NCI-H2227 (cell line): ENCODE measurements at regions not wholly inside any gene's neighbourhood (a gene's known extent, or its start where the extent isn't known, plus 50 kb on each side); places are given as distances from the start of the nearest gene placed in this dataset.
"Not testable (repeated sequence)": the region's sequence is repeated elsewhere in the genome, so short reads cannot be mapped to it uniquely, and the experiment has no call there.

Experiments used
- DNase-seq: peaks from one replicate; lab custom pipeline; 2025; ENCODE audit not compliant: unreplicated experiment; lab: John Stamatoyannopoulos, UW

DNA sequence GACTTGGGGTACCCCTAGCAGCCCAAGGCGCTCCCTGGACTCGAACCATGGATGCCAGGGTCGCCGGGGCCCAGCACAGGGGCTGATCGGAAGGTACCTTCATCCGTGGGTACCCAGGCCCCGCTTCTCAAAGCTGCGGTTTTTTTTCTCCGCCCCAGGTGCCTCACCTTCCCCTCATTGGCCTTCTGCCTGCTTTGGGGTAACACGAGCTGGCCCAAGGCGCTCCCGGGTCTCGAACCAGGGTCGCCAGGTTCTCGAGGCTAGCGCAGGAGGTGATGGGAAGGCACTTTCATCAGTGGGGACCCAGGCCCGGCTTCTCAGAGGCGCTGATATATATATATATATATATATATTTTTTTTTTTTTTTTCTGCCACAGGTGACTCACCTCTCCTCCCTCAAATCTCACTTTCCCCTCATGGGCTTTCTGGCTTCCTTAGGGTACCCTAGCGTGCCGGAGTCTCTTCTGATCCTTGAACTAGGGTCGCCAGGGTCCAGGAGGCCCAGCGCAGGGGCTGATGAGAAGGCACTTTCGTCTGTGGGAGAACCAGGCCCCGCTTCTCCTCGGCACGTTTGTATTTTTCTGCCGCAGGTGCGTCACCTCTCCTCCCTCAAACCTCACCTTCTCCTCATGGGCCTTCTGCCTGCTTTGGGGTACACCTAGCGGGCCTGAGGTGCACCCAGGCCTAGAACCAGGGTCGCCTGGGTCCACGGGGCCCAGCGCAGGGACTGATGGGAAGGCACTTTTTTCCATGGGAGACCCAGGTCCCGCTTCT lies 1480.0 kb upstream of the TPTE start:
- DNase-seq = not testable (repeated sequence)

DNA sequence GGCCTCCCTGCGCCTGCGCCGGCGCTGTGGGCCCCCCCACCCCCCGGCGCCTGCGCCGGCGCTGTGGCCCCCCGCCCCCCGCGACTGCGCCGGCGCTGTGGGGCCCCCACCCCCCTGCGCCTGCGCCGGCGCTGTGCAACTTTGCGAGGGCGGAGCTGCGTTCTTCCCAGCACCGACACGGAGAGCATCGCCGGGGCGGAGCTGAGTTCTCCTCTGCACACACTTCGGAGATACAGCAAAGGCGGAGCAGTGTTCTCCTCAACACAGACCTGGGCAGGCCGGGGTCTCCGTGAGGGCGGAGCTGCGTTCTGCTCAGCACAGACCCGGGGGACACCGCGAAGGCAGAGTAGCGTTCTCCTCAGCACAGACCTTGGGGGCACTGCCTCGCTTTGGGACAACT lies 1478.3 kb upstream of the TPTE start:
- DNase-seq = not testable (repeated sequence)

DNA sequence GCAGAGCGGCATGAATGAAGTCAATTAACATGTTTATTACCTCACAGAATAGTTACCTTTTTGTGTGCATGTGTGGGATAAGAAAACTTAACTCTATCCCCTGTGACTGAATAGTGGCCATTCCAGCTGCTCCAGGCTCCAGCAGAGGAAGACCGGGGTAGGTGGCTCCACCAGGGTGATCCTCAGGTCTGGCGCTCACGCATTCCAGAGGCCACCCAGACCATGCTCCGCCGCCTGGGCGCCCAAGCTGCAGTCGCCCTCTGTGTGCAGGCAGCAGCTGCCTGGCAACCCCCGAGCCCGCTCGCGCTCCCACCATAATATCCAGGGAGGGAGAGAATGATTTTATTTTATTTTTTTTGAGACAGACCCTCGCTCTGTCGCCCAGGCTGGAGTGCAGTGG lies 1474.5 kb upstream of the TPTE start:
- DNase-seq = not testable (repeated sequence)

DNA sequence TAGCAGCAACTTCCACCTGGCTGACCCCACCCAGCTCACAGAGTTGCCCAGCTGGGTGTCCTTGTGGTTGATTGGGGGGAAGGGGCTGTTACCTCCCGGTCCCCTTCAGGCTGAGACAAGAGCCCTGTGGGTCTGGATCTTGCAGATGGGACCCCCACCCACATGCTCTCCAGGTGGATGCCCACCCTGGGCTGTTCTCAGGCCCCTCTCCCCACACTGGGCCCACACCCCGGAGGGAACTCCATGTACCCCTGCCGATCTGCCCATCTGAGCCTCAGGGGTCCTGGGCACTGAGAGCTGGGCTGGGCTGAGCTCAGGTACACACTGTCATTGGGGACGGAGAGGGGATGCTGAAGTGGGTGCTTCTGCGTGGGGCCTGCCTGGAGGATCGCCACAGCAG lies 1453.9 kb upstream of the TPTE start:
- DNase-seq = not testable (repeated sequence)

DNA sequence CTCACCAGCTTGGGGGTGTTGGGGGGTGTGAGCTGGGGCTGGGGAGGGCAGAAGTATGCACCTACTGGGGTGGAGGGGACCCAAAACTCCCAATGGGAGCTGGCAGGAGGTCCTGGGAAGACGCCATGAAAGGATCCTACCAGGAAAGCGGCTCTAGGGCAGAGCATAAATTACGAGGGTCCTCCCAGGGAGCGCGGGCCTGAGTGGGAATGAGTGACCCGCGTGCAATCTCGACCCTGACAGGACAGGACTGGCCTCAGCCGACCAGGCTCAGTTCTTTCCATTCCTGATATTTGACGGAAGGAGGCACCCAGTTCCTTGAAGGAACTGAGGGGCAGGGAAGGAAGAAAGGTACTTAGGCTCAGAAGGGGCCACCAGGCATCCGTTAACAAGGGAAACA lies 1452.8 kb upstream of the TPTE start:
- not testable (repeated sequence) for DNase-seq

DNA sequence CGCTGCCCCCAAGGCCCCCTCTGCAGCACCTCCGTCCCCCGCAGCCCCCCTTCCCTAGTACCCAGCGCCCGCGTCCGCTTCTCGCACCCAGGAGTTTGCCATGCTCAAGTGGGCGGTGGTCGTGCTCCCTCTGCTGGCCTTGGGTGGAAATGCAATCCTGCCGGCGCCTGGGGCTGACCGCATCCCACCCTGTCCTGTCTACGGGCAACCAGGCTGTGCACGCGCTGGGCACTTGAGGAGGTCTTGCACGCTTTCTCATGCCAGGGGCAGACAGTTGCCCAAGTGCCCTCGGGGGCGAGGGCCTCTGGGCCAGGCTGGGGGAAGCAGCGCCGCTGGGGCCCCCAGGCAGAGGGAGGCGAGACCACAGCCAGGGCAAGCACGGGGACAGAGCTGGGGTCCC lies 1450.7 kb upstream of the TPTE start:
- DNase-seq = not testable (repeated sequence)

DNA sequence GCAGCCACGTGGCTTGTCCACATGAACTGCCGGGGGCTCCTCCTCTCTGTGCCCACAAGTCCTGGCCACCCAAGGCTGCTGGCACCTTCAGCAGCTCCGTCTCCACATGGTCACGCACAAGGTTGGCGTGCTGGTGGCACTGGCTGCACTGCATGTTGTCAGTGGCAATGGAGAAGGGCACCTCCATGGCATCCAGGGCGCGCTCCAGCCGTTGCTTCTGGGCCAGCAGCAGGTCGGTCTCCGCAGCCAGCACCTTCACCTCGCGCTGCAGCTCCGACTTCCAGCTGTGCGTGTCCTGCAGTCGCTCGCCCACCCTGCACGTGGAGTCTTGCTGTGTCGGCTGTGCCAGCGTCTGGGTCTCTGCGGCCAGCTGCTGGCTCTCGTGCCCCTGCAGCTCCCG lies 1448.4 kb upstream of the TPTE start:
- DNase-seq = not testable (repeated sequence)

DNA sequence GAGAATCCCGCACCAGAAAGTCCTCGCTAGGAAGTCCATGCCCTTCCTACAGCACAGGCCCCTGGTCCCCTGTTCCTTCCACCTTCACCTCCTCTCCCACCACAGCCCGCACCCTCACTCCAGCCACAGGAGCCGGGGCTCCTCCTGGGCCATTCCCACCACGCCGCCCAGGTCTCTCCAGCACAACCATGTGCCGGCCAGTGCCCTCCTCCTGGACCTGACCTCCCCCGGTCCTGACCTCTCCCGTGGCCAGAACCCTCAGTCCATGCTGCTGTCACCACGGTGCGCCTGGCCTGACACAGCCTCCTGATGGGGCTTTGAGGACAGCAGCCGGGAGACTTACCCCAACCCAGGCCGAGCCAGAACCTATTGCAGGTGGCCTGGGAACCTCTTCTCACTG lies 1446.6 kb upstream of the TPTE start:
- DNase-seq = not testable (repeated sequence)

DNA sequence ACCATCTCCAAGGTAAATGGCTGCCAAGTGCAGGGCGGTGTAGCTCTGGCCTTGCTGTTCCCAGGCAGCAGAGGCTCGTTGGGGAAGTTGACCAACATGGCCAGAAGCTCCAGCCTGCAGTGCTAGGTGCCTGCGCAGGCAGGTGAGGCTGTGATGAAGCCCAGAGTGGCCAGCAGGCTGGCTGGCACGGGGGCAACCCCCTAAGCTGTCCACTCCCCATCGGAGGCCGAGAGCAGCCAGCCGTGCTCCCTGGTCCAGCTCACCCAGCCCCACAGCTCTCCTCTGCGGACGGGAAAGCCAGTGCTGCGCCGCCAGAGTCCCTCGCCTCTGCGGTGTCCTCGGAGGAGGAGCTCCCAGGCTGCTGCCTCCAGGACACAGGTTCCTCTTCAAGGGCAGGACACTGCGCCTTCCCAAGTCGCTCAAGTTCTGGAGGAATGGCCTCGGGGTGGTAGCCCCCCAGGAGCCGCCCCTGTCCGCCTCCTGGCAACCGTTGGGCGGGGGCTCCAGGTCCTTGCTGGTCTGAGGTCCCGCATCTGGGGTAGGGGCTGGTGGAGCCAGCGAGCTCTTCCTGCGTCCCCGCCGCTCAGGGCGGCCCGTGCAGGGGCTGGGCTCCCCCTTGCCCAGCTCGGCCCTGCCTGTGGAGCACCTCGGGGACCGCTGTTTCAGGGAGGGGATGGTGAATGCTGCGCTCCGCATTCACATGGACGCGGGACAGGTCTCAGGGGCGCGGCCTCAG lies 1438.1 kb upstream of the TPTE start:
- not testable (repeated sequence) for DNase-seq

DNA sequence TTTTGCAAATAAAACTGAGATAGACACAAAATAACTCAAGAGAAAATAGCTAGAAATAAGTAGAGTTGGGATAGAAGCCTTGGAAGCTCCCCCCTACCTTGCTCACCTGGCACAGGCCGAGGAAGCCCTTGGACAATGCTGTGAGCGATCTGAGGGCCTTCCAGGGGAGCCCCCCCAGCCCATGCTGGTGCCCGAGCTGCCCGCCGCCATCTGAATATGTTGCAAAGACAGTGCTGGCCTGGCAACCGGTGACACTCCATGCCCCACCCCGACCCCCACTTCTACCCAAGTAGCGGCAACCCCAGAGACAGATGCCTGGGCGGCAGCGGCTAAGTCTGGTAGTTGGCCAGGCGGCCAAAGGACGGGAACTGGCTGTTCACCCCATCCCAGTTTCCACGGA lies 1435.1 kb upstream of the TPTE start:
- not testable (repeated sequence) for DNase-seq

DNA sequence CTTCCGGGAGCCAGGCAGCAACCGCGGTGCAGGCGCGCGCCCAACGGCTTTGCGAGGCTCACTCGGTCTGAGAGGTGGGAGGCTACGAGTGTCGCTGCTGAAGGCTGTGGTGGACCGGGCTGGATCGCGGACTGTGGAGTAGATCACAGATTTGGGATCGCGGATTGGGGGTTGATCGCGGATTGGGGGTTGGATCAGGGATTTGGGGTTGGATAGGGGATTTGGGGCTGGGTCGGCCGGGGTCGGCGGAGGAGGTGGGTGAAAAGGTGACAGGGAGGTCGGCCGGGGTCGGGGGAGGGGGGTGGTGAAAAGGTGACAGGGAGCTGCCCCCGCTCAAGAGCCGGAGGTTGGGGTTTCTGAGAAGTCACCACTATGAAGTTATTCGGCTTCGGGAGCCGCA lies 1433.6 kb upstream of the TPTE start:
- not testable (repeated sequence) for DNase-seq

DNA sequence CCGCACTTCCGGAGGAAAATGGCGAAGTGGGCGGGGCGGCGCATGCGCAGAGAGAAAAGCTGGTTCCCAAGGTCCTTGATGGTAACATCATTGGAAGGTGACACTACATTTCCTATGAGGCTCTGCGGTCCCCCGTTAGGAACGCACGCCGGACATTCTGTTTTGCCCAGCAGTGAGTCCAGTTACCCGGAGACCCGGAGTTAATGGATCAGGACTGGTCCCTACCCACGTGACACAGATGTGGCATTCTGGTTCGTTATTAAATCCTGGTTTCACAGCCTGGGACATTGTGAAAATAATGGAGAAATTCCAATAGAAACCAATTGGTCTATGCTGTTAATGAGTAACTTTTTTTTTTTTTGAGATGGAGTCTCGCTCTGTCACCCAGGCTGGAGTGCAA lies 1391.6 kb upstream of the TPTE start:
- DNase-seq = not testable (repeated sequence)

DNA sequence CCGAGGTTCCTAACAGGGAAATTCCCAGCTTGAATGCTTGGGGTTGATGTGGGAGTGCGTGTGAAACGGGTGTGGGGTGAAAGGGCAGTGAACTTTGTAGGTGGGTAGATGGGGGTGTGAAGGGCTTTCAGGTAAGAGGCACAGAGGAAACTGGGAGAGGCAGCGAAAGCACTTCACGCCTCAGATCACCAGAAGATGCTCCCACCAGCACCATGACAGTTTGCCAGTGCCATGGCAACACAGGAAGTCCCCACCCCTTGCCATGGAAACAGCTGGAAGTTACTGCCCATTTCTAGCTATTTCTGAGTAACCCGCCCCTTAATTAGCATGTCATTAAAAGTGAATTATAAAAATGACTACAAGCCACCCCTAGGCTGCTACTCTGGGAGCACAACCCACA lies 1390.6 kb upstream of the TPTE start:
- peak; percentile 51 for DNase-seq
